Esophagus squamous epithelium (tissue), 4 donors: ENCODE measurements at regions not wholly inside any gene's neighbourhood (a gene's known extent, or its start where the extent isn't known, plus 50 kb on each side); places are given as distances from the start of the nearest gene placed in this dataset.

Experiments used
- CTCF ChIP-seq, 6 experiments: fragments of 450-650 bp in 4 of 6; fragments of 200-600 bp in 2 of 6; sonication (generic) in 2 of 6; IDR thresholded peaks; one replicate each; pipeline ENCODE4 v1.5.1; 2016 to 2019; ENCODE audit warnings: antibody characterized with exemption in 6 of 6, mild to moderate bottlenecking in 4 of 6, moderate library complexity in 4 of 6
- POLR2A ChIP-seq, 4 donors: fragments of 450-650 bp; IDR thresholded peaks; one replicate each; pipeline ENCODE4 v1.6.1; 2017; ENCODE audit warnings: antibody characterized with exemption in 4 of 4, mild to moderate bottlenecking in 4 of 4, moderate library complexity in 3 of 4

- TF ChIP-seq CTCF (IDR thresholded peaks at IDR 0.05), result no peak
- no peak for TF ChIP-seq POLR2A (IDR thresholded peaks at IDR 0.05)
These were observed 1415.1 kb upstream of the RAG2 start for GRCh38 chr11:38013157-38013556.
